ENCODE measurements at regions not wholly inside any gene's neighbourhood (a gene's known extent, or its start where the extent isn't known, plus 50 kb on each side); places are given as distances from the start of the nearest gene placed in this dataset.

GRCh38 chr1:195766709-195767108, 841.5 kb downstream of the KCNT2 start:
- Histone ChIP-seq H3K27ac (no peak overlapping the region), H3K4me3 (no peak overlapping the region), H3K4me2 (peak overlapping the region; percentile 5; the same call in 1 of the 3 replicates), H3K9me3 (no peaks in the 10 kb centered on the region), H3K4me1 (0 out of 3 replicates have a peak, but pooled peaks cover 11% of the 10 kb centered on the region)
- ChIA-PET POLR2A (no interaction called here), CTCF (no interaction called here)
- ATAC-seq (no peak), FAIRE-seq (no peak), DNase-seq (ENCODE audit: low read depth in 1 of 2, low spot score in 1 of 2) (no peak)
- TF ChIP-seq ZNF302 (CRISPR knock-in tag; IDR thresholded peaks at IDR 0.05), result no peak
- TF ChIP-seq MAFK (IDR thresholded peaks at IDR 0.05; ENCODE audit: partially characterized antibody), result peak; percentile 49
- TF ChIP-seq FOSL2 (IDR thresholded peaks at IDR 0.05), result no peak
- TF ChIP-seq FOSL2 (CRISPR knock-in tag; IDR thresholded peaks at IDR 0.05), result peak; percentile 71
- TF ChIP-seq RFX5 (IDR thresholded peaks at IDR 0.05), result no peak
- no peak for TF ChIP-seq KDM1A (IDR thresholded peaks at IDR 0.05; ENCODE audit: low read depth)

GRCh38 chr1:195765099-195765498, 843.1 kb downstream of the KCNT2 start:
- ChIA-PET POLR2A (no interaction called here), CTCF (no interaction called here)
- Histone ChIP-seq H3K4me3 (no peak overlapping the region), H3K9me3 (no peaks in the 10 kb centered on the region), H3K27ac (no peak overlapping the region), H3K4me2 (no peak overlapping the region), H3K4me1 (0 out of 3 replicates have a peak, but pooled peaks cover 11% of the 10 kb centered on the region)
- no peak for ATAC-seq
- peak; percentile 57 for TF ChIP-seq MAFK (IDR thresholded peaks at IDR 0.05; ENCODE audit: partially characterized antibody)
- TF ChIP-seq HOXB13 (CRISPR knock-in tag; IDR thresholded peaks at IDR 0.05; ENCODE audit: low read depth), result no peak
- WGBS (ENCODE audit: missing lambda C conversion rate), result 93% methylated on average over 1 of the region's 1 CpG
- no peak for FAIRE-seq
- no peak for DNase-seq (ENCODE audit: low read depth in 1 of 2, low spot score in 1 of 2)

GRCh38 chr1:195763907-195764374, 844.3 kb downstream of the KCNT2 start:
- Histone ChIP-seq H3K4me3 (peak overlapping the region; percentile 56), H3K4me2 (peak overlapping the region; percentile 94), H3K9me3 (no peaks in the 10 kb centered on the region), H3K4me1 (0 out of 3 replicates have a peak, but pooled peaks cover 11% of the 10 kb centered on the region), H3K27ac (peak overlapping the region in 1 of 2 experiments; percentile 41; a peak in 2 of 6 replicates)
- WGBS (ENCODE audit: missing lambda C conversion rate), result 7% methylated on average over 4 of the region's 4 CpGs
- CTCF ChIA-PET, result no interaction called here
- TF ChIP-seq MAX (IDR thresholded peaks at IDR 0.05) (no peak), ELK1 (IDR thresholded peaks at IDR 0.05; ENCODE audit: low read depth, low read length) (no peak), ZNF302 (CRISPR knock-in tag; IDR thresholded peaks at IDR 0.05) (no peak), CBX2 (IDR thresholded peaks at IDR 0.05; ENCODE audit: borderline replicate concordance, low read depth) (no peak), CHD4 (IDR thresholded peaks at IDR 0.05; ENCODE audit: borderline replicate concordance) (no peak), HOXA7 (CRISPR knock-in tag; IDR thresholded peaks at IDR 0.05) (no peak), ZSCAN20 (CRISPR knock-in tag; IDR thresholded peaks at IDR 0.05) (no peak), JUNB (IDR thresholded peaks at IDR 0.05) (no peak), CEBPB (IDR thresholded peaks at IDR 0.05) (no peak), POLR2A (IDR thresholded peaks at IDR 0.05; ENCODE audit: low read length) (no peak)
- ATAC-seq (peak; percentile 80 to 87), DNase-seq (ENCODE audit: low read depth in 1 of 2, low spot score in 1 of 2) (no peak), FAIRE-seq (no peak)
- POLR2A ChIA-PET, result no interaction called here

- 3% methylated on average over 19 of the region's 22 CpGs for WGBS (ENCODE audit: missing lambda C conversion rate)
- no peak for FAIRE-seq
- ATAC-seq, result peak; percentile 89
Measured at GRCh38 chr1:195763146-195763906, 844.9 kb downstream of the KCNT2 start.

More at GRCh38 chr1:195763146-195763906, 844.9 kb downstream of the KCNT2 start:
- CTCF ChIA-PET, result interaction anchor here (0.7 kb wide), 1 partner anchor 29 kb away, joined by 3 read pairs; no protein-coding TSS in a partner anchor
- peak in 1 of 2 experiments; percentile 16 for DNase-seq (ENCODE audit: low read depth in 1 of 2, low spot score in 1 of 2)
- Histone ChIP-seq H3K4me3 (peak overlapping the region; percentile 56), H3K4me1 (0 out of 3 replicates have a peak, but pooled peaks cover 11% of the 10 kb centered on the region), H3K9me3 (no peaks in the 10 kb centered on the region), H3K27ac (peak overlapping the region in 1 of 2 experiments; percentile 41; a peak in 3 of 6 replicates), H3K4me2 (peak overlapping the region; percentile 94)
- no peak for TF ChIP-seq SREBF2 (IDR thresholded peaks at IDR 0.05)
- TF ChIP-seq CHD4 (IDR thresholded peaks at IDR 0.05; ENCODE audit: borderline replicate concordance), result no peak
- TF ChIP-seq CTCF (IDR thresholded peaks at IDR 0.05), result peak; percentile 31; the same call in 2 of the 3 replicates
- no peak for TF ChIP-seq ELK1 (IDR thresholded peaks at IDR 0.05; ENCODE audit: low read depth, low read length)
- TF ChIP-seq MAFK (IDR thresholded peaks at IDR 0.05; ENCODE audit: partially characterized antibody), result no peak
- POLR2A ChIA-PET, result no interaction called here

Measured in A549 (cell line).